ENCODE measurements at regions not wholly inside any gene's neighbourhood (a gene's known extent, or its start where the extent isn't known, plus 50 kb on each side); places are given as distances from the start of the nearest gene placed in this dataset.

DNA sequence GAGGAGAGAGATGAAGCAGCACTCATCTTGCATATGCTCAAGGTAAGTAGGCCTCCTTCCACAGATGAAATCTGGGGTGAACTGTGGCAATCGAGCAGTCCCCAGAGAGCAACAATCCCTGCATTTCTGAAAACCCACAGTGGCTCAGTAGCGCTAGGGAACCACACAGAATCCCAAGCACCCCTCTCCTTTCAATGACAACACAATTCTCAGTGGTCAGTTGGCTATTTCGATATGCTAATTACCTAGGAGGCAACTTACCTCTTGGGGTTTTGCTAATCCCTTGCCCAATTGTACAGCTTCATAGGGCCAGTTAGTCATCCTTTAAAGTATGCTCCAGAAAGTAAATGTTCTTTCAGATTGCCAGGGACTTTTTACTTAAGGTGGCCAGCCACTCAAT lies 1035.7 kb downstream of the BCL11B start:
- DNase-seq (ENCODE audit: low read depth in 1 of 2, low spot score in 1 of 2): no peak

GRCh38 chr14:98237939-98238338 lies 1034.1 kb downstream of the BCL11B start:
- DNase-seq (ENCODE audit: low read depth in 1 of 2, low spot score in 1 of 2): no peak

DNA sequence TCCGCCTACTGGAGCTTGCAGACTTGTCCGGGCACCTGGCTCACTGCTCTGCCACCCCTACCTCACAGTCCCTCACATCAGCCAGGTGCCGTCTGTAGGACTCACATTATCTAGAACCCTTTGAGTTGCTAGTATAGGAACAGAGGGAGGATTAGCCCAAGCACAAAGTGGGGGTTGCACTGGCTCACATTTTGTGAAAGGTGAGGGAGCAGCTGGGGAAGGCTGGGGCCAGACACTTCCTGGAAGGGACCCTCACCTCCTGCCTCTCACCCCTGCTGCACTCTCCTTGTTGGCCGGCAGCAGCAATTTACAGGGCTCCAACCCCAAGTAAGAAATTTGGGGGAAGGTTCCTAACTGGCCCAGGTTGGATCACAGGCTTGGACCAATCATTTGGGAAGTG lies 1031.6 kb downstream of the BCL11B start:
- no peak for DNase-seq (ENCODE audit: low read depth in 1 of 2, low spot score in 1 of 2)

GRCh38 chr14:98242903-98243302 lies 1029.1 kb downstream of the BCL11B start:
- no peak for DNase-seq (ENCODE audit: low read depth in 1 of 2, low spot score in 1 of 2)

DNA sequence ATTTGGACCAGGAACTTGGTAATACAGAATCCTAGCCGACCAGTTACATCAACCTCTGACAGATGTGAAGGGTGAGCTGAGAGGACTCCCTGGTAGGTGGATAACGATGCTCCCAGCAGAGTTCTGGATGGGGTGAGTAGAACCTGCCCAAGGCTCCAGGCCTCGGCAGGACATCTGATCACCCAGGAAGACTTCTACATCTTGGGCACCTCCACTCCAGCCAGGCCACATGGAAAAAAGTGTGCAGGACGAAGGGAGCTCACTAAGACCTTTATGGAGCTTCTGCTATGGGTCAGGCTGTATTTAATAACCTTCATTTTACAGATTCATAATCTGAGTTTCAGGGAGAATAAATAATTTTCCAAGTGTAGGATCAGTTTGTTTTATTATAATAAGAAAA lies 1028.7 kb downstream of the BCL11B start:
- DNase-seq (ENCODE audit: low read depth in 1 of 2, low spot score in 1 of 2): no peak

DNA sequence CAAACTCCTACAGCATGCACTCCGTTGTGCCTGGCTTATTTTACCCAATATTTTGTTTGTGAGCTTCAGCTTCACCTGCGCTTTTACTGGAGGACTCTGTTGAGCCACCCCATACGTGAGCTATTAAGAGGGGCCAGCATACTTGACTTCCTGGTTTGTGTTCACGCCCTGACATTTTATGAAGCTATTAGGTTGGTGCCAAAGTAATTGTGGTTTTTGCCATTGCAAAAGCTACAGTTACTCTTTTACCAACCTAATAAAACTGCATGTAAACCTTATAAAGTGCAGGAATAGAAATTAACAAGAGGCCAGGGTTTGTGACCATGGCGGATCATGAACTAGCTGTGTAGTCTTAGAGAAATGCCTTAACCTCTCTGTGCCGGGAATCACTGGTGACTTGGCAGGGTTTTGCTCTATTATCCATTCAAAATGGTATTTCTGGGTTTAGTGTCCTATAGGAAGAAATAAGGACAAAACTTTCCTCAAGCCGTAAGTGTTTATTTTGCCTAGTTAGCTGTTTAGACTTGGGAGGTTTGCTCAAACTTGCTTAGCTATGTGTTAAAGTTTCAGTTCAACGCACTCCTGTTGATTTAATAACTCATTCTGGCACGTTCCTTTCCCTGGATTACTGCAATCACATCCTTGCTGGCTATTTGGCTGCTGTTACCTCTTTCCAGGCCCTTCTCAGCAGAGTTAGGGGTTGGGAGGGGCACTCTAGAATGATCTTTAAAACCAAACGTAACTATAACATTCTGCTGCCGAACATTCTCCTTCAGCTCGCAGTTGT lies 1027.6 kb downstream of the BCL11B start:
- DNase-seq (ENCODE audit: low read depth in 1 of 2, low spot score in 1 of 2): no peak

GRCh38 chr14:98244966-98245569 lies 1026.9 kb downstream of the BCL11B start:
- DNase-seq (ENCODE audit: low read depth in 1 of 2, low spot score in 1 of 2): no peak

DNA sequence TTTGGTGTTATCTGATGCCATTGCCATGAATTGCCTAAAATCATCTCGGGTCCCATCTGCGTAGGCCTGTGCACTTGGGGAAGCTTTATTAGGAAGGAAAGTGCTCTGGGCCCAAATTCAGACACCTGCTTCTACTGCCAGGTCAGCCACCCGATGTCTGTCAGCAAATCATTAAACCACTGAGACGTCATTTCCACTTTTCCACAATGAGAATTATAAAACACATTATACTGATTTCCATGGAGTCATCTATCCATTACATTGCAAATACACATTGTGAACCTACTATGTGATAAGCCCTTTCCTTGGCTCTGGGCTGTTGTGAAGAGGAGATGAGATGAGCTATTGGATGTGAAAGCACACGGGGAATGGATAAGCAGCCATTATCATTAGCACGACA lies 1022.9 kb downstream of the BCL11B start:
- DNase-seq (ENCODE audit: low read depth in 1 of 2, low spot score in 1 of 2): no peak

DNA sequence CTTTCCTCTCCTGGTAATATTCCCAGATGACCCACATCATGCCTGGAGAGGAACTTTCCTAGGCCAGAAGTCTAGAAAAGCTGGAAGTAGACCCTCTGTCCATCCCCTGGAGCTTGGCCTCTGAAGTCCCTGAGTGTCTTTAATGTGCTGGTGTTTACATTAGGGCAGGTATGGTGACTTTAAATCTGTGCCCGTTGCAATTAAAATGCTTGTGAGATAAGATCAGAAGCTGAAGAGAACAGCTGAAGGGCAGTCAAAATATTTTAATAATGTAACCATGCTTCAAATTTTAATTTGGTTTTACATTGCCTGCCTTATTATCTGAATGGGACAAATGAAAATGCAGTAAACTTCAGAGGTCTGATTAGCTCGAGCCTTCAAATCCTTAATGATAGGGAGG lies 1022.5 kb downstream of the BCL11B start:
- DNase-seq (ENCODE audit: low read depth in 1 of 2, low spot score in 1 of 2): no peak

DNA sequence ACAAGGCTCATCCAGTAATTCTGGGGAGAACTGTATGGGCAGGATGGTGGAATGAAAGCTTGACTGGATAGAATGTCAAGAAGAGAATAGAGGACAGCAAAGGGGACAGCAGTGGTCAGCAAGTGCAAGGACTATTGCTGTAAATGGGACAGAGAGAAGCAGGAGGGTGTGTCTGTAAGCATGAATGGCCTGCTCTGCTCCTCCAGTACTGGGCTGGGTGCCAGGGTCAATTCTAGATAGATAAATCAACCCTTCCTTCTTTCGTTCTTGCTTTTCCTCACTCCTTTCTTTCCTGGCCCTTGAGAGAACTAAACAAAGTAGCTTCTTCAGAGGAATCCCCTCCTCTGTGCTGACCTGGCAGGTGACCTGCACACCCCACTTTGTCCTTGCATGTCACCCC lies 1019.2 kb downstream of the BCL11B start:
- DNase-seq (ENCODE audit: low read depth in 1 of 2, low spot score in 1 of 2): no peak

DNA sequence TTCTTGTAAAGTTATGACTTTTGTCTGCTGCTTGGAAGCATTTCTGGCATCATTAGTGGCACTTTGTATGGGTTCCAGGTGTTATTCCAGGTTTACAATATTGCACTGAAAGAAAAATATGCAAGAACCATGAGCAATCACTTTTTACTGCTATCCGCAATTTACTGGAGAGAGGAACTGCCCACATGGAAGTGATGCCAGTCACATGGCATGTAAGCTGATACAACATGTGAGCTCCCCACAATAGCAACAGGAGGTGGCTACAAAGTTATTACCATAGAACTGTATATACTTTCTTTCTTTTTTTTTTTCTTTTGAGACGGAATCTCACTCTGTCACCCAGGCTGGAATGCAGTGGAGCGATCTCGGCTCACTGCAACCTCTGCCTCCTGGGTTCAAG lies 1012.1 kb downstream of the BCL11B start:
- no peak for DNase-seq (ENCODE audit: low read depth in 1 of 2, low spot score in 1 of 2)

DNA sequence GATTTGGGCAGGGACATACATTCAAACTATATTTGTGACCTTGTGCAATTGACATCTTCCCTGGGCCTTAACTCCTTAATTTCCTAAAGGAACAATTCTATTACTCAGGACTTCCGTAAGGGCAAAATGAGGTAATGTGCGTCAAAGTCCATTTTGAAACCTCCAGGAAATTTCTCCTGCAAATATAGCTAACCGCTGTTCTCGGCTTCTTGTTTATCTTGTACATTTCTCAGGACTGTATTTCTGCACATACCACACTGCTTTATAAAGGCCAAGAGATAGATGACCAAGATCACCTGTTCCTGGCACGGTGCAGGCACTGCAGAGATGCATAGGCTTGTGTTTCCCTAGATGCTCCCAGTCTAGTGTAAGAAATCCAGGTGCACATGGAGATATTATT lies 1009.4 kb downstream of the BCL11B start:
- DNase-seq (ENCODE audit: low read depth in 1 of 2, low spot score in 1 of 2): no peak

DNA sequence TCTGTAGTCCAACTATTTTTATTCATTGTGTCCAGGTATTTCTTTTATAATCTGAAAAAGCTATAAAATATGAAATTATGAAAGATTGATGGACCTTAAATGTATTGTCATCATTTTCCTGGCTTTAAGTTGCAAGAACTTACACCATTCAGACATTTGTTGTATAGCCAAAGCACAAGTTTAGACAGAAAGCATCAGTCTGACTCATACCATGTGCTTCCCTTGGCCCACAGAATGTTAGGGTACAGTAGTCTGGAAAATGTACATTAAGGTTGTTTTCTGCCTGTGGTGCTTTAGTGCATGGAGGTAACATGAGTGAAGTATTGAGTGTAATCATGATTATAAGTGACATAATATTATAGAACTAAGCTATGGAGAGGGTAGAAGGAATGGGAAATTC lies 1002.5 kb downstream of the BCL11B start:
- no peak for DNase-seq (ENCODE audit: low read depth in 1 of 2, low spot score in 1 of 2)

- DNase-seq (ENCODE audit: low read depth in 1 of 2, low spot score in 1 of 2): no peak
Measured at GRCh38 chr14:98270201-98270600, 1001.8 kb downstream of the BCL11B start.

DNA sequence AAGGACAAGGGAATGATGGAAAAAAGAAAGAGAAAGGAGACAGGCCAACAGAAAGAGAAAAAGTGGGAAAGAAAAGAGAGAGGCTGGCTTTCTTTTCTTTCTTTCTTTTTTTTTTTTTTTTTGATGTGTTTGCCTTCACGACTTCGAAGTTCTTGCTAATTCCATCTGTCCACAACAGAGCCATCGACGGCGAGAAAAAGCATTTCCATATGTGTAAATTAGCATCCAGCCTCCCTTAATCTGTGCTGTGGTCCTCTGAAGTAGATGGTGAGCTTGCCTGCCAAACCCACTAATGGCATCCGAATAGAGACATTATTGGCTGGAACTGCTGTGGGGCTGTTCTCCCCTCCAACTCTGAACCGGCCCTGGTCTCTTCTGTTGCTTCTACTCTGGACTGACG lies 997.4 kb downstream of the BCL11B start:
- no peak for DNase-seq (ENCODE audit: low read depth in 1 of 2, low spot score in 1 of 2)

DNA sequence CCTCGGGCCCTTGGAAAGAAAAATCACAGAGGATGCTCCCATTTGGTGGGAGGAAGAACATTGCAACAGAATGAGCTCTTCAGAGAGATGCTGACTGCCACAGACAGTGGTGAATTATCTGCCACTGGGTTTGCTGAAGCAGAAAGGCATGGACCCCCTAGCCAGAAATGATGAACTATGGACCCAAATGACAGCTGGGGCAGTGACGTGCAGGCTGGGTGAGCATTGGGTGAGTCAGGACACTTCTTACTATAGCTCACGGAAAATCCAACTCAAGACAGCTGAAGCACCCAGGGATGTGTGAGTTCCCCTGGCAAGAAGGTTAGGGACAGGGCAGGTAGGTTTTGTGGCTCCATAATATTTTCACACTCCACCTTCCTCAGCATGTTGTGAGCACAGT lies 993.2 kb downstream of the BCL11B start:
- DNase-seq (ENCODE audit: low read depth in 1 of 2, low spot score in 1 of 2): no peak

DNA sequence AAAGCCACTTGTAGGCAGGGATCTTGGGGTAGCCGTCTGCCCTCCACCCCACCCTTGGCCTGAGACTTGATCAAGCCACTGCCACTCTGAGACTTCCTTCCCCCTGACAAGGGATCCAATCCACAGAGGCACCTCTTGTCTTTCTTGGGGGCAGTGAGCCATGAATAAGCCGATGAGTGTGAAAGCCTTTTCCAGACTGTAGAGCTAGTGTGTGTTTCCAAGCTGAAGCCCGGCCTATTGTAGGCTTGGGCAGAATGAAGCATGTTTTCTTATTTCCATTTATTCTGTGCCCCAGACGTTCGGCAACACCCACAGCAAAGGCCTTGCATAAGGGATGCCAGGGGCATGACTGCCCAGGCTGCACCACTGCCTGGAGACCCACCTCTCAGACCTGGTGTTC lies 991.6 kb downstream of the BCL11B start:
- DNase-seq (ENCODE audit: low read depth in 1 of 2, low spot score in 1 of 2): no peak

- no peak for DNase-seq (ENCODE audit: low read depth in 1 of 2, low spot score in 1 of 2)
Measured at GRCh38 chr14:98288825-98289224, 983.2 kb downstream of the BCL11B start.

- DNase-seq (ENCODE audit: low read depth in 1 of 2, low spot score in 1 of 2): peak in 1 of 2 donors; percentile 7
Measured at GRCh38 chr14:98290596-98290995, 981.4 kb downstream of the BCL11B start.

DNA sequence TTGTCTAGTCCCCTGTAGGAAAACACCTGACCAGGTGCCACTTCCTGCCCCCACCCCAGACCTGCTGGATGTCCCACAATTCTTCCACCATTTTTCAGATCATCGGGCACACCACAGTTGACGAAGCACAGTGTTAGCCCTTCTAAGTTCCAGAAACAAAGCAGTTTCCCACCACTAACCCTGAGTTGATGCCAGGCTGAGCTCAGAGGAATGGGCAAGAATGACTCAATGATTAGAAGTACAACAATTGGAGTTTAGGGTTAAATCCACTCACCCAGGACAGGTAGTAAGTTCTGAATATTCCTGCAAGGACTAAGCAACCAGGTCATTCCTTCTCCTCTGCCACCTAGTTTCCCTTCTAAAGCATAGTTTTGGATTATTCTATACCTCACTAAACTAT lies 979.8 kb downstream of the BCL11B start:
- no peak for DNase-seq (ENCODE audit: low read depth in 1 of 2, low spot score in 1 of 2)

- DNase-seq (ENCODE audit: low read depth in 1 of 2, low spot score in 1 of 2): no peak
Measured at GRCh38 chr14:98293576-98293975, 978.4 kb downstream of the BCL11B start.

DNA sequence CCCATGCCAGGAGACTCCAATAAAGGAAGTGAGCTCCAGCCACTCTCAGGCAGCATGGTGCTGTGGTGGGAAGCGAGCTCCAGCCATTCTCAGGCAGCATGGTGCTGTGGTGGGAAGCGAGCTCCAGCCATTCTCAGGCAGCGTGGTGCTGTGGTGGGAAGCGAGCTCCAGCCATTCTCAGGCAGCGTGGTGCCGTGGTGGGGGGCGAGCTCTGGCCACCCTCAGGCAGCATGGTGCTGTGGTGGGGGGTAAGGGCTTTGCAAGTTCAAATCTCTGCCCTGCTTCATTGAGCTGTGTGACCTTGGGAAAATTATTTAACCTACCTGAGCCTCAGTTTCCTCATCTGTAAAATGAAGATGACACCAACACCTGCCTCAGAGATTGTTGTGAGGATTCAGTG lies 975.1 kb downstream of the BCL11B start:
- no peak for DNase-seq (ENCODE audit: low read depth in 1 of 2, low spot score in 1 of 2)

- DNase-seq (ENCODE audit: low read depth in 1 of 2, low spot score in 1 of 2): no peak
Measured at GRCh38 chr14:98297567-98297966, 974.4 kb downstream of the BCL11B start.
